HepG2 (cell line): ENCODE measurements at regions not wholly inside any gene's neighbourhood (a gene's known extent, or its start where the extent isn't known, plus 50 kb on each side); places are given as distances from the start of the nearest gene placed in this dataset.

Source experiments
- BRD4 ChIP-seq: sonication (generic); formaldehyde crosslinking; IDR thresholded peaks from 2 replicates; pipeline ENCODE4 v1.4.0; 2020; ENCODE audit warnings: missing genetic modification reagents
- DR1 ChIP-seq: sonication (generic); formaldehyde crosslinking; IDR thresholded peaks from 2 replicates; pipeline ENCODE4 v1.8.0; 2021; ENCODE audit warnings: mild to moderate bottlenecking, missing genetic modification reagents, inconsistent platforms
- EP300 ChIP-seq, 3 experiments: sonication (generic) in 1 of 3; formaldehyde crosslinking in 1 of 3; IDR thresholded peaks; 2 replicates each; pipeline versions ENCODE4 v1.5.1 to v1.6.1; 2011 to 2020; ENCODE audit warnings: low read depth in 2 of 3, low read length in 2 of 3, borderline replicate concordance in 1 of 3, improper control_type of control experiment in 1 of 3, mild to moderate bottlenecking in 1 of 3, missing genetic modification reagents in 1 of 3, moderate library complexity in 1 of 3
- FOSL2 ChIP-seq: sonication (generic); formaldehyde crosslinking; IDR thresholded peaks from 2 replicates; pipeline ENCODE4 v1.4.0; 2020; ENCODE audit warnings: missing genetic modification reagents
- GATA4 ChIP-seq: sonication (generic); IDR thresholded peaks from 2 replicates; pipeline ENCODE4 v1.6.1; 2016; ENCODE audit warnings: antibody characterized with exemption, low read depth, borderline replicate concordance
- HMG20B ChIP-seq: conservative IDR thresholded peaks from 2 replicates; pipeline ENCODE4 v1.6.1; 2016; ENCODE audit warnings: missing genetic modification reagents, missing compliant biosample characterization
- KAT8 ChIP-seq: IDR thresholded peaks from 2 replicates; pipeline ENCODE4 v1.6.1; 2016; ENCODE audit warnings: missing genetic modification reagents, missing compliant biosample characterization
- MXI1 ChIP-seq: IDR thresholded peaks from 3 replicates; pipeline ENCODE4 v1.6.1; 2012; ENCODE audit warnings: low read depth, low read length, inconsistent platforms, borderline replicate concordance
- POLR2G ChIP-seq: fragments of 200-400 bp; formaldehyde crosslinking; IDR thresholded peaks from 2 replicates; pipeline ENCODE4 v1.6.1; 2018; ENCODE audit warnings: mild to moderate bottlenecking, low read depth, low read length, moderate library complexity
- SAP130 ChIP-seq: IDR thresholded peaks from 2 replicates; pipeline ENCODE4 v1.6.1; 2016; ENCODE audit warnings: low read depth
- SKI ChIP-seq: fragments of 450-650 bp; IDR thresholded peaks from one replicate; pipeline ENCODE4 v1.6.1; 2018; ENCODE audit warnings: mild to moderate bottlenecking; ENCODE audit not compliant: partially characterized antibody
- SP5 ChIP-seq: IDR thresholded peaks from 2 replicates; pipeline ENCODE4 v1.6.1; 2016; ENCODE audit warnings: low read depth, borderline replicate concordance
- ZNF687 ChIP-seq: sonication (generic); formaldehyde crosslinking; IDR thresholded peaks from 2 replicates; pipeline ENCODE4 v1.5.1; 2020; ENCODE audit warnings: mild to moderate bottlenecking, missing genetic modification reagents, moderate library complexity
- ZNF746 ChIP-seq: sonication (generic); formaldehyde crosslinking; IDR thresholded peaks from 2 replicates; pipeline ENCODE4 v1.8.0; 2022; ENCODE audit warnings: mild to moderate bottlenecking, missing genetic modification reagents
- ZNF768 ChIP-seq: sonication (generic); formaldehyde crosslinking; IDR thresholded peaks from 2 replicates; pipeline ENCODE4 v1.4.0; 2020; ENCODE audit warnings: missing genetic modification reagents
- ZSCAN22 ChIP-seq: sonication (generic); formaldehyde crosslinking; IDR thresholded peaks from 2 replicates; pipeline ENCODE4 v1.4.0; 2020; ENCODE audit warnings: mild to moderate bottlenecking, missing genetic modification reagents
- TF ChIP-seq, protein P1 (sequence below): sonication (generic); formaldehyde crosslinking; IDR thresholded peaks from 2 replicates; pipeline ENCODE4 v1.4.0; 2020; ENCODE audit warnings: missing genetic modification reagents
- TF ChIP-seq, protein P2 (sequence below): sonication (generic); formaldehyde crosslinking; IDR thresholded peaks from 2 replicates; pipeline ENCODE4 v1.4.0; 2020; ENCODE audit warnings: missing genetic modification reagents, borderline replicate concordance

- peak; percentile 86 for TF ChIP-seq ZNF687 (CRISPR knock-in tag)
- no peak for TF ChIP-seq MXI1
- TF ChIP-seq BRD4 = 0 out of 2 replicates have a peak, but pooled peaks have one; percentile 53
- TF ChIP-seq GATA4 = peak; percentile 58; the same call in 1 of the 2 replicates
- peak; percentile 90; the same call in 1 of the 2 replicates for TF ChIP-seq ZNF746 (CRISPR knock-in tag)
- TF ChIP-seq HMG20B (CRISPR knock-in tag) = no peak
- no peak for TF ChIP-seq DR1 (CRISPR knock-in tag)
- TF ChIP-seq SP5 (CRISPR knock-in tag) = peak; percentile 59
- TF ChIP-seq EP300 (IDR thresholded peaks at IDR 0.05; ENCODE audit: low read depth in 2 of 2, low read length in 2 of 2) = peak; percentile 88; a peak in 3 of 4 replicates
- no peak for TF ChIP-seq EP300 (CRISPR knock-in tag; IDR thresholded peaks at IDR 0.05; ENCODE audit: borderline replicate concordance)
- TF ChIP-seq, protein P1, sequence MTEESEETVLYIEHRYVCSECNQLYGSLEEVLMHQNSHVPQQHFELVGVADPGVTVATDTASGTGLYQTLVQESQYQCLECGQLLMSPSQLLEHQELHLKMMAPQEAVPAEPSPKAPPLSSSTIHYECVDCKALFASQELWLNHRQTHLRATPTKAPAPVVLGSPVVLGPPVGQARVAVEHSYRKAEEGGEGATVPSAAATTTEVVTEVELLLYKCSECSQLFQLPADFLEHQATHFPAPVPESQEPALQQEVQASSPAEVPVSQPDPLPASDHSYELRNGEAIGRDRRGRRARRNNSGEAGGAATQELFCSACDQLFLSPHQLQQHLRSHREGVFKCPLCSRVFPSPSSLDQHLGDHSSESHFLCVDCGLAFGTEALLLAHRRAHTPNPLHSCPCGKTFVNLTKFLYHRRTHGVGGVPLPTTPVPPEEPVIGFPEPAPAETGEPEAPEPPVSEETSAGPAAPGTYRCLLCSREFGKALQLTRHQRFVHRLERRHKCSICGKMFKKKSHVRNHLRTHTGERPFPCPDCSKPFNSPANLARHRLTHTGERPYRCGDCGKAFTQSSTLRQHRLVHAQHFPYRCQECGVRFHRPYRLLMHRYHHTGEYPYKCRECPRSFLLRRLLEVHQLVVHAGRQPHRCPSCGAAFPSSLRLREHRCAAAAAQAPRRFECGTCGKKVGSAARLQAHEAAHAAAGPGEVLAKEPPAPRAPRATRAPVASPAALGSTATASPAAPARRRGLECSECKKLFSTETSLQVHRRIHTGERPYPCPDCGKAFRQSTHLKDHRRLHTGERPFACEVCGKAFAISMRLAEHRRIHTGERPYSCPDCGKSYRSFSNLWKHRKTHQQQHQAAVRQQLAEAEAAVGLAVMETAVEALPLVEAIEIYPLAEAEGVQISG = peak; percentile 34; the same call in 1 of the 2 replicates
- TF ChIP-seq ZSCAN22 (CRISPR knock-in tag) = no peak
- peak; percentile 47; the same call in 1 of the 2 replicates for TF ChIP-seq ZNF768 (CRISPR knock-in tag)
- peak; percentile 11; the same call in 1 of the 2 replicates for TF ChIP-seq FOSL2 (CRISPR knock-in tag)
- TF ChIP-seq POLR2G = peak; percentile 28
- TF ChIP-seq SKI = peak; percentile 75
- no peak for TF ChIP-seq KAT8
- TF ChIP-seq SAP130 = 0 out of 2 replicates have a peak, but pooled peaks have one; percentile 17
- TF ChIP-seq, protein P2, sequence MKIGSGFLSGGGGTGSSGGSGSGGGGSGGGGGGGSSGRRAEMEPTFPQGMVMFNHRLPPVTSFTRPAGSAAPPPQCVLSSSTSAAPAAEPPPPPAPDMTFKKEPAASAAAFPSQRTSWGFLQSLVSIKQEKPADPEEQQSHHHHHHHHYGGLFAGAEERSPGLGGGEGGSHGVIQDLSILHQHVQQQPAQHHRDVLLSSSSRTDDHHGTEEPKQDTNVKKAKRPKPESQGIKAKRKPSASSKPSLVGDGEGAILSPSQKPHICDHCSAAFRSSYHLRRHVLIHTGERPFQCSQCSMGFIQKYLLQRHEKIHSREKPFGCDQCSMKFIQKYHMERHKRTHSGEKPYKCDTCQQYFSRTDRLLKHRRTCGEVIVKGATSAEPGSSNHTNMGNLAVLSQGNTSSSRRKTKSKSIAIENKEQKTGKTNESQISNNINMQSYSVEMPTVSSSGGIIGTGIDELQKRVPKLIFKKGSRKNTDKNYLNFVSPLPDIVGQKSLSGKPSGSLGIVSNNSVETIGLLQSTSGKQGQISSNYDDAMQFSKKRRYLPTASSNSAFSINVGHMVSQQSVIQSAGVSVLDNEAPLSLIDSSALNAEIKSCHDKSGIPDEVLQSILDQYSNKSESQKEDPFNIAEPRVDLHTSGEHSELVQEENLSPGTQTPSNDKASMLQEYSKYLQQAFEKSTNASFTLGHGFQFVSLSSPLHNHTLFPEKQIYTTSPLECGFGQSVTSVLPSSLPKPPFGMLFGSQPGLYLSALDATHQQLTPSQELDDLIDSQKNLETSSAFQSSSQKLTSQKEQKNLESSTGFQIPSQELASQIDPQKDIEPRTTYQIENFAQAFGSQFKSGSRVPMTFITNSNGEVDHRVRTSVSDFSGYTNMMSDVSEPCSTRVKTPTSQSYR (CRISPR knock-in tag) = peak; percentile 94
Observed at GRCh38 chr12:115451780-115452736, 768.1 kb upstream of the TBX3 start (continued).
